ENCODE measurements at regions not wholly inside any gene's neighbourhood (a gene's known extent, or its start where the extent isn't known, plus 50 kb on each side); places are given as distances from the start of the nearest gene placed in this dataset.

DNA sequence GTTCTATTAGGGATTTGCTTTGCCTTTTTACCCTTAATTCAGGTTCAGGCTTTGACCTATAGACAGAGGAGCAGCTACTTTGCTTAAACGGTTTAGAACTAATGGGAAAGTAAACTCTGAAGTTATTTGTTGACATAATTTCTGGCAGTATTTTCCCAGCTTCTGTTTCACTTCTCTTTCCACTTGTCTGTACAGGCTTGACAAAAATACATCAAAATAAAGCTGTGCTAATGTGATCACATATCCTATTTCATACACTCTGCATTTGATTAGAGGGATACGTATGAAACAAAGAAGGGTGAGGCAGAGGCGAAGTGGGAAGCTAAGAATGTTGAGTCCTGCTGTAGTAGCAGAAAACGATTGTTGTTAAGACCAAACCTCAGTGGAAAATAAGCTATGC is 389.1 kb upstream of the RARB start:
- TF ChIP-seq, protein P1, sequence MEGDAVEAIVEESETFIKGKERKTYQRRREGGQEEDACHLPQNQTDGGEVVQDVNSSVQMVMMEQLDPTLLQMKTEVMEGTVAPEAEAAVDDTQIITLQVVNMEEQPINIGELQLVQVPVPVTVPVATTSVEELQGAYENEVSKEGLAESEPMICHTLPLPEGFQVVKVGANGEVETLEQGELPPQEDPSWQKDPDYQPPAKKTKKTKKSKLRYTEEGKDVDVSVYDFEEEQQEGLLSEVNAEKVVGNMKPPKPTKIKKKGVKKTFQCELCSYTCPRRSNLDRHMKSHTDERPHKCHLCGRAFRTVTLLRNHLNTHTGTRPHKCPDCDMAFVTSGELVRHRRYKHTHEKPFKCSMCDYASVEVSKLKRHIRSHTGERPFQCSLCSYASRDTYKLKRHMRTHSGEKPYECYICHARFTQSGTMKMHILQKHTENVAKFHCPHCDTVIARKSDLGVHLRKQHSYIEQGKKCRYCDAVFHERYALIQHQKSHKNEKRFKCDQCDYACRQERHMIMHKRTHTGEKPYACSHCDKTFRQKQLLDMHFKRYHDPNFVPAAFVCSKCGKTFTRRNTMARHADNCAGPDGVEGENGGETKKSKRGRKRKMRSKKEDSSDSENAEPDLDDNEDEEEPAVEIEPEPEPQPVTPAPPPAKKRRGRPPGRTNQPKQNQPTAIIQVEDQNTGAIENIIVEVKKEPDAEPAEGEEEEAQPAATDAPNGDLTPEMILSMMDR (conservative IDR thresholded peaks at IDR 0.05) = no peak
- TF ChIP-seq EZH2 (IDR thresholded peaks at IDR 0.05; ENCODE audit: low read depth) = no peak

Data from PC-9 (cell line).